OCI-LY3 (cell line): ENCODE measurements at regions not wholly inside any gene's neighbourhood (a gene's known extent, or its start where the extent isn't known, plus 50 kb on each side); places are given as distances from the start of the nearest gene placed in this dataset.

ENCODE experiments used
- CTCF ChIP-seq: fragments of 200-600, 300-600 bp; sonication (generic); IDR thresholded peaks from 2 replicates; pipeline ENCODE4 v1.5.1; 2014; ENCODE audit warnings: antibody characterized with exemption, low read length, low read depth
- EZH2phosphoT487 ChIP-seq: fragments of 200-600 bp; shearing (Covaris generic); IDR thresholded peaks from 2 replicates; pipeline ENCODE4 v1.6.1; 2018; ENCODE audit warnings: antibody characterized with exemption, mixed run types, low read depth

- TF ChIP-seq CTCF (no peak), EZH2phosphoT487 (no peak)
Measured at GRCh38 chr6:10219510-10219909, 195.4 kb downstream of the TFAP2A start.
